Panc1 (cell line): ENCODE measurements at regions not wholly inside any gene's neighbourhood (a gene's known extent, or its start where the extent isn't known, plus 50 kb on each side); places are given as distances from the start of the nearest gene placed in this dataset.

Experiments
- ATAC-seq: fragments of 200-7000 bp; cut with Tn5 transposase; 2 replicates; pipeline ENCODE4 v1.9.1; 2020; ENCODE audit warnings: mild to moderate bottlenecking, moderate library complexity
- BruUV-seq: library from RNA; stranded (reverse); fragments of 400-500 nt; replicated peaks from 2 replicates; lab custom pipeline; 2021; lab: Mats Ljungman, UMichigan
- CTCF ChIA-PET: fragments of 300-600 bp; sonication (Branson Sonifier 250); formaldehyde crosslinking; loops from one replicate; lab custom pipeline; 2022; ENCODE audit warnings: antibody characterized with exemption; lab: Charles Lee
- POLR2A ChIA-PET: fragments of 300-600 bp; sonication (Branson Sonifier 250); formaldehyde crosslinking; loops from one replicate; lab custom pipeline; 2022; ENCODE audit warnings: antibody characterized with exemption; lab: Charles Lee
- DNase-seq: peaks from one replicate; pipeline ENCODE4 v3.0.0-alpha.2; 2010; ENCODE audit warnings: low read depth, low spot score
- H3K27ac ChIP-seq: 2 replicates; pipeline ENCODE4 v1.5.1; 2011; ENCODE audit warnings: mild to moderate bottlenecking, low read length, inconsistent platforms
- H3K27me3 ChIP-seq: fragments of 200-500 bp; sonication (Bioruptor generic); 2 replicates; pipeline ENCODE4 v1.6.0; 2014; ENCODE audit warnings: low read length, inconsistent platforms; ENCODE audit not compliant: control insufficient read depth, insufficient read depth
- H3K36me3 ChIP-seq: fragments of 200-500 bp; sonication (Bioruptor generic); 2 replicates; pipeline ENCODE4 v1.5.1; 2014; ENCODE audit warnings: inconsistent platforms, mild to moderate bottlenecking, low read length, moderate library complexity; ENCODE audit not compliant: control insufficient read depth, insufficient read depth
- H3K4me1 ChIP-seq: 2 replicates; pipeline ENCODE4 v1.5.1; 2011; ENCODE audit warnings: inconsistent platforms, mild to moderate bottlenecking, low read length, moderate library complexity; ENCODE audit not compliant: control insufficient read depth, insufficient read depth
- H3K4me3 ChIP-seq, 2 experiments: 2 replicates each; pipeline ENCODE4 v1.5.1; 2011 to 2012; ENCODE audit warnings: low read depth in 2 of 2, low read length in 2 of 2, mild to moderate bottlenecking in 2 of 2, inconsistent platforms in 1 of 2, moderate library complexity in 1 of 2
- H3K9me3 ChIP-seq: fragments of 200-500 bp; sonication (Bioruptor generic); 2 replicates; pipeline ENCODE4 v1.5.1; 2014; ENCODE audit warnings: low read depth, mild to moderate bottlenecking, inconsistent platforms, low read length, moderate library complexity; ENCODE audit not compliant: control insufficient read depth, insufficient read depth
- POLR2AphosphoS5 ChIP-seq: IDR thresholded peaks from 2 replicates; pipeline ENCODE4 v1.6.1; 2012; ENCODE audit warnings: mild to moderate bottlenecking, low read depth, low read length, moderate library complexity
- REST ChIP-seq, 2 experiments: IDR thresholded peaks; 2 replicates each; pipeline ENCODE4 v1.6.1; 2011 to 2012; ENCODE audit warnings: low read depth in 2 of 2, control low read depth in 1 of 2, low read length in 1 of 2, mild to moderate bottlenecking in 1 of 2, moderate library complexity in 1 of 2; ENCODE audit not compliant: insufficient read depth in 1 of 2
- SIN3A ChIP-seq: IDR thresholded peaks from 2 replicates; pipeline ENCODE4 v1.6.1; 2012; ENCODE audit warnings: low read depth, mild to moderate bottlenecking, low read length, moderate library complexity, borderline replicate concordance; ENCODE audit not compliant: insufficient read depth
- TCF7L2 ChIP-seq: IDR thresholded peaks from 2 replicates; pipeline ENCODE4 v1.6.1; 2011; ENCODE audit warnings: mild to moderate bottlenecking, low read depth, low read length, inconsistent platforms
- in situ Hi-C: cut with HindIII; loops from 2 replicates; pipeline ENCODE4 v1.10.0; 2016; ENCODE audit warnings: low sequenced_read_pairs, low pct_unique_long_range_greater_than_20kb
- intact Hi-C: fragments of 100-400 bp; cut with micrococcal nuclease; formaldehyde crosslinking; loops from one replicate; pipeline ENCODE4 v1.10.0; 2022; ENCODE audit not compliant: unreplicated experiment
- TF ChIP-seq, protein P1 (sequence below): fragments of 450-650 bp; IDR thresholded peaks from 2 replicates; pipeline ENCODE4 v1.5.1; 2017; ENCODE audit warnings: mild to moderate bottlenecking

DNA sequence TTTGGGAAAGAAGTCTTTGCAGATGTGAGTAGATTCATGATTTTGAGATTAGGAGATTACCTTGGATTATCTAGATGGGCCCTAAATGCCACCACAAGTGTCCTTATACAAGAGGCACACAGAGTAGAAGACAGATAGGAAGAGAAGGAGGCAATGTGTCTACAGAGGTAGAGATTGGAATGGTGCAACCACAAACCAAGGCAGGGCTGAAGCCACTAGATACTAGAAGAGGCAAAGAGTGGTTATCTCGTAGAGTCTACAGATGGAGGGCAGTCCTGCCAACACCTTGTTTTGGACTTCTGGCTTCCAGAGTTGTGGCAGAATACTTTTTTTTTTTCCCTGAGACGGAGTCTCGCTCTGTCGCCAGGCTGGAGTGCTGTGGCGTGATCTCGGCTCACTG lies 138.3 kb upstream of the AKIRIN2 start:
- H3K9me3 ChIP-seq: no peaks in the 10 kb centered on the region
- H3K4me3 ChIP-seq: no peak overlapping the region
- intact Hi-C loops (no loop called here), in situ Hi-C loops (no loop called here)
- TF ChIP-seq POLR2AphosphoS5: no peak
- TF ChIP-seq REST (IDR thresholded peaks at IDR 0.05; ENCODE audit: insufficient read depth in 1 of 2, low read depth in 2 of 2, low read length in 1 of 2): no peak
- TF ChIP-seq TCF7L2: no peak
- no peak for TF ChIP-seq SIN3A
- TF ChIP-seq, protein P1, sequence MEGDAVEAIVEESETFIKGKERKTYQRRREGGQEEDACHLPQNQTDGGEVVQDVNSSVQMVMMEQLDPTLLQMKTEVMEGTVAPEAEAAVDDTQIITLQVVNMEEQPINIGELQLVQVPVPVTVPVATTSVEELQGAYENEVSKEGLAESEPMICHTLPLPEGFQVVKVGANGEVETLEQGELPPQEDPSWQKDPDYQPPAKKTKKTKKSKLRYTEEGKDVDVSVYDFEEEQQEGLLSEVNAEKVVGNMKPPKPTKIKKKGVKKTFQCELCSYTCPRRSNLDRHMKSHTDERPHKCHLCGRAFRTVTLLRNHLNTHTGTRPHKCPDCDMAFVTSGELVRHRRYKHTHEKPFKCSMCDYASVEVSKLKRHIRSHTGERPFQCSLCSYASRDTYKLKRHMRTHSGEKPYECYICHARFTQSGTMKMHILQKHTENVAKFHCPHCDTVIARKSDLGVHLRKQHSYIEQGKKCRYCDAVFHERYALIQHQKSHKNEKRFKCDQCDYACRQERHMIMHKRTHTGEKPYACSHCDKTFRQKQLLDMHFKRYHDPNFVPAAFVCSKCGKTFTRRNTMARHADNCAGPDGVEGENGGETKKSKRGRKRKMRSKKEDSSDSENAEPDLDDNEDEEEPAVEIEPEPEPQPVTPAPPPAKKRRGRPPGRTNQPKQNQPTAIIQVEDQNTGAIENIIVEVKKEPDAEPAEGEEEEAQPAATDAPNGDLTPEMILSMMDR: no peak
- ATAC-seq: no peak
- POLR2A ChIA-PET: no interaction called here
- H3K4me1 ChIP-seq: no peaks in the 10 kb centered on the region
- H3K27ac ChIP-seq: no peak overlapping the region
- CTCF ChIA-PET: no interaction called here
- no peaks in the 10 kb centered on the region; the same call in 1 of the 2 replicates for H3K27me3 ChIP-seq
- BruUV-seq: no TSS peak
- DNase-seq: no peak
- H3K36me3 ChIP-seq: no peaks in the 10 kb centered on the region

GRCh38 chr6:87837876-87838275 lies 135.8 kb upstream of the AKIRIN2 start:
- Histone ChIP-seq H3K27ac (no peak overlapping the region), H3K36me3 (no peaks in the 10 kb centered on the region), H3K9me3 (no peaks in the 10 kb centered on the region), H3K4me3 (no peak overlapping the region), H3K4me1 (no peaks in the 10 kb centered on the region), H3K27me3 (no peaks in the 10 kb centered on the region)
- CTCF ChIA-PET: no interaction called here
- intact Hi-C loops: no loop called here
- no TSS peak for BruUV-seq
- TF ChIP-seq REST (IDR thresholded peaks at IDR 0.05; ENCODE audit: insufficient read depth in 1 of 2, low read depth in 2 of 2, low read length in 1 of 2) (no peak), POLR2AphosphoS5 (no peak), SIN3A (no peak)
- POLR2A ChIA-PET: no interaction called here
- no peak for DNase-seq
- in situ Hi-C loops: no loop called here
- ATAC-seq: no peak
